ENCODE measurements at regions not wholly inside any gene's neighbourhood (a gene's known extent, or its start where the extent isn't known, plus 50 kb on each side); places are given as distances from the start of the nearest gene placed in this dataset.

GRCh38 chr13:40143559-40143958 lies 488.1 kb downstream of the COG6 start:
- no peaks in the 10 kb centered on the region for H3K27me3 ChIP-seq
- peaks cover 5% of the 10 kb centered on the region for H3K4me1 ChIP-seq (ENCODE audit: insufficient read depth)
- TF ChIP-seq POLR2A (IDR thresholded peaks at IDR 0.05): no peak
- no peak for TF ChIP-seq CTCF (IDR thresholded peaks at IDR 0.05)
- no peak for TF ChIP-seq EP300 (IDR thresholded peaks at IDR 0.05)
- no peak for DNase-seq
- no peaks in the 10 kb centered on the region for H3K9me3 ChIP-seq
- H3K4me3 ChIP-seq: no peak overlapping the region
- WGBS, 3 donors: 94 to 98% (median 96%) methylated on average over 6 of the region's 6 CpGs
- no peak overlapping the region for H3K27ac ChIP-seq
- intact Hi-C loops (cut with DNase I): loop anchor here in 1 of 4 donors (10.0 kb wide), 1 partner anchor 69 kb away; no protein-coding TSS in a partner anchor
- H3K36me3 ChIP-seq: no peaks in the 10 kb centered on the region

GRCh38 chr13:40145139-40145538 lies 489.7 kb downstream of the COG6 start:
- Histone ChIP-seq H3K27ac (no peak overlapping the region), H3K27me3 (no peaks in the 10 kb centered on the region)

GRCh38 chr13:40146063-40146462 lies 490.6 kb downstream of the COG6 start:
- peaks cover 9% of the 10 kb centered on the region for H3K4me1 ChIP-seq (ENCODE audit: insufficient read depth)
- no peak for DNase-seq
- intact Hi-C loops (cut with DNase I): loop anchor here in 1 of 4 donors (10.0 kb wide), 1 partner anchor 71 kb away; no protein-coding TSS in a partner anchor
- H3K9me3 ChIP-seq: no peaks in the 10 kb centered on the region
- TF ChIP-seq EP300 (IDR thresholded peaks at IDR 0.05) (no peak), CTCF (IDR thresholded peaks at IDR 0.05) (no peak), POLR2A (IDR thresholded peaks at IDR 0.05) (no peak)
- H3K27me3 ChIP-seq: no peaks in the 10 kb centered on the region
- WGBS, 3 donors: 66 to 71% (median 70%) methylated on average over 5 of the region's 5 CpGs
- no peaks in the 10 kb centered on the region for H3K36me3 ChIP-seq
- no peak overlapping the region for H3K27ac ChIP-seq
- no peak overlapping the region for H3K4me3 ChIP-seq

More at GRCh38 chr13:40145139-40145538, 489.7 kb downstream of the COG6 start:
- TF ChIP-seq CTCF (IDR thresholded peaks at IDR 0.05) (no peak), EP300 (IDR thresholded peaks at IDR 0.05) (no peak), POLR2A (IDR thresholded peaks at IDR 0.05) (no peak)
- H3K4me3 ChIP-seq: no peak overlapping the region
- WGBS, 3 donors: 94 to 97% (median 96%) methylated on average over 7 of the region's 7 CpGs
- no peaks in the 10 kb centered on the region for H3K36me3 ChIP-seq
- H3K4me1 ChIP-seq (ENCODE audit: insufficient read depth): peaks cover 9% of the 10 kb centered on the region
- intact Hi-C loops (cut with DNase I): loop anchor here in 1 of 4 donors (10.0 kb wide), 1 partner anchor 70 kb away; no protein-coding TSS in a partner anchor
- DNase-seq: no peak
- no peaks in the 10 kb centered on the region for H3K9me3 ChIP-seq

GRCh38 chr13:40146611-40147117 lies 491.2 kb downstream of the COG6 start:
- Histone ChIP-seq H3K36me3 (no peaks in the 10 kb centered on the region), H3K27me3 (no peaks in the 10 kb centered on the region), H3K4me1 (ENCODE audit: insufficient read depth) (peaks cover 9% of the 10 kb centered on the region), H3K9me3 (no peaks in the 10 kb centered on the region), H3K4me3 (no peak overlapping the region), H3K27ac (no peak overlapping the region)
- intact Hi-C loops (cut with DNase I): loop anchor here in 1 of 4 donors (10.0 kb wide), 1 partner anchor 72 kb away; no protein-coding TSS in a partner anchor
- TF ChIP-seq EP300 (IDR thresholded peaks at IDR 0.05): no peak
- TF ChIP-seq POLR2A (IDR thresholded peaks at IDR 0.05): no peak
- no peak for TF ChIP-seq CTCF (IDR thresholded peaks at IDR 0.05)
- DNase-seq: no peak
- WGBS, 3 donors: 34 to 64% (median 46%) methylated on average over 11 of the region's 11 CpGs
